Muscle layer of duodenum (tissue), 2 donors: ENCODE measurements at regions not wholly inside any gene's neighbourhood (a gene's known extent, or its start where the extent isn't known, plus 50 kb on each side); places are given as distances from the start of the nearest gene placed in this dataset.

Experiments
- H3K27ac ChIP-seq: one replicate; pipeline ENCODE4 v1.7.0; 2013; ENCODE audit warnings: mild to moderate bottlenecking, low read length
- H3K27me3 ChIP-seq: one replicate; pipeline ENCODE4 v1.7.0; 2013; ENCODE audit warnings: low read depth, mild to moderate bottlenecking, control low read depth, low read length
- H3K36me3 ChIP-seq, 2 donors: one replicate each; pipeline ENCODE4 v1.7.0; 2013; ENCODE audit warnings: low read length in 2 of 2, control low read depth in 1 of 2, mild to moderate bottlenecking in 1 of 2; ENCODE audit not compliant: insufficient read depth in 2 of 2, control insufficient read depth in 1 of 2
- H3K4me1 ChIP-seq, 2 donors: one replicate each; pipeline ENCODE4 v1.7.0; 2013; ENCODE audit warnings: low read length in 2 of 2, mild to moderate bottlenecking in 2 of 2, control low read depth in 1 of 2, moderate library complexity in 1 of 2; ENCODE audit not compliant: insufficient read depth in 2 of 2, control insufficient read depth in 1 of 2
- H3K4me3 ChIP-seq, 2 donors: one replicate each; pipeline ENCODE4 v1.7.0; 2013; ENCODE audit warnings: low read length in 2 of 2, low read depth in 1 of 2, mild to moderate bottlenecking in 1 of 2
- H3K9me3 ChIP-seq, 2 donors: one replicate each; pipeline ENCODE4 v1.7.0; 2013; ENCODE audit warnings: low read length in 2 of 2, control low read depth in 1 of 2, mild to moderate bottlenecking in 1 of 2; ENCODE audit not compliant: control insufficient read depth in 1 of 2
- donor health status: healthy.

- no peaks in the 10 kb centered on the region for H3K9me3 ChIP-seq
- H3K36me3 ChIP-seq = no peaks in the 10 kb centered on the region
- no peak overlapping the region for H3K27ac ChIP-seq
- no peaks in the 10 kb centered on the region for H3K4me1 ChIP-seq
- no peaks in the 10 kb centered on the region for H3K27me3 ChIP-seq
- no peak overlapping the region for H3K4me3 ChIP-seq
Measured at GRCh38 chr6:170187669-170188566, 103.0 kb downstream of the DLL1 start.

- Histone ChIP-seq H3K9me3 (no peaks in the 10 kb centered on the region), H3K4me1 (no peaks in the 10 kb centered on the region), H3K27me3 (no peaks in the 10 kb centered on the region), H3K36me3 (no peaks in the 10 kb centered on the region), H3K4me3 (no peak overlapping the region), H3K27ac (no peak overlapping the region)
Measured at GRCh38 chr6:170186941-170187668, 103.8 kb downstream of the DLL1 start.

- Histone ChIP-seq H3K36me3 (no peaks in the 10 kb centered on the region), H3K27ac (no peak overlapping the region)
Measured at GRCh38 chr6:170186006-170186935, 104.6 kb downstream of the DLL1 start.

GRCh38 chr6:170185175-170185978 is 105.5 kb downstream of the DLL1 start:
- Histone ChIP-seq H3K9me3 (no peaks in the 10 kb centered on the region), H3K36me3 (no peaks in the 10 kb centered on the region), H3K27ac (no peak overlapping the region), H3K4me3 (no peak overlapping the region), H3K27me3 (no peaks in the 10 kb centered on the region), H3K4me1 (no peaks in the 10 kb centered on the region)

More at GRCh38 chr6:170186006-170186935, 104.6 kb downstream of the DLL1 start:
- H3K27me3 ChIP-seq = no peaks in the 10 kb centered on the region
- no peaks in the 10 kb centered on the region for H3K9me3 ChIP-seq
- H3K4me3 ChIP-seq = no peak overlapping the region
- H3K4me1 ChIP-seq = no peaks in the 10 kb centered on the region

GRCh38 chr6:170184316-170184715 is 106.6 kb downstream of the DLL1 start:
- Histone ChIP-seq H3K27ac (no peak overlapping the region), H3K27me3 (no peaks in the 10 kb centered on the region), H3K4me3 (no peak overlapping the region), H3K36me3 (no peaks in the 10 kb centered on the region), H3K9me3 (no peaks in the 10 kb centered on the region), H3K4me1 (no peaks in the 10 kb centered on the region)

- H3K4me1 ChIP-seq = no peaks in the 10 kb centered on the region
- no peak overlapping the region for H3K27ac ChIP-seq
- H3K27me3 ChIP-seq = no peaks in the 10 kb centered on the region
- H3K36me3 ChIP-seq = no peaks in the 10 kb centered on the region
- no peaks in the 10 kb centered on the region for H3K9me3 ChIP-seq
- H3K4me3 ChIP-seq = no peak overlapping the region
Measured at GRCh38 chr6:170183521-170183920, 107.4 kb downstream of the DLL1 start.

- no peaks in the 10 kb centered on the region for H3K36me3 ChIP-seq
- no peaks in the 10 kb centered on the region for H3K9me3 ChIP-seq
- H3K4me1 ChIP-seq = no peaks in the 10 kb centered on the region
- no peak overlapping the region for H3K4me3 ChIP-seq
- H3K27ac ChIP-seq = no peak overlapping the region
- H3K27me3 ChIP-seq = no peaks in the 10 kb centered on the region
Measured at GRCh38 chr6:170182781-170183120, 108.1 kb downstream of the DLL1 start.

- Histone ChIP-seq H3K36me3 (no peaks in the 10 kb centered on the region), H3K9me3 (no peaks in the 10 kb centered on the region), H3K4me1 (no peaks in the 10 kb centered on the region), H3K27ac (no peak overlapping the region), H3K27me3 (no peaks in the 10 kb centered on the region), H3K4me3 (no peak overlapping the region)
Measured at GRCh38 chr6:170182093-170182780, 108.6 kb downstream of the DLL1 start.

- Histone ChIP-seq H3K9me3 (no peaks in the 10 kb centered on the region), H3K27me3 (no peaks in the 10 kb centered on the region), H3K27ac (no peak overlapping the region), H3K36me3 (no peaks in the 10 kb centered on the region), H3K4me1 (no peaks in the 10 kb centered on the region), H3K4me3 (no peak overlapping the region)
Measured at GRCh38 chr6:170181338-170181690, 109.6 kb downstream of the DLL1 start.

- no peaks in the 10 kb centered on the region for H3K9me3 ChIP-seq
- H3K36me3 ChIP-seq = no peaks in the 10 kb centered on the region
- no peaks in the 10 kb centered on the region for H3K27me3 ChIP-seq
- no peak overlapping the region for H3K4me3 ChIP-seq
- H3K4me1 ChIP-seq = no peaks in the 10 kb centered on the region
- H3K27ac ChIP-seq = no peak overlapping the region
Measured at GRCh38 chr6:170180671-170181337, 110.1 kb downstream of the DLL1 start.
